SU-DHL-6 (cell line): ENCODE measurements at regions not wholly inside any gene's neighbourhood (a gene's known extent, or its start where the extent isn't known, plus 50 kb on each side); places are given as distances from the start of the nearest gene placed in this dataset.
"Not testable (repeated sequence)": the region's sequence is repeated elsewhere in the genome, so short reads cannot be mapped to it uniquely, and the experiment has no call there.

Experiments used
- EZH2phosphoT487 ChIP-seq: fragments of 200-600 bp; sonication (generic), shearing (Covaris generic); conservative IDR thresholded peaks from 2 replicates; pipeline ENCODE4 v1.6.1; 2018; ENCODE audit warnings: mild to moderate bottlenecking, antibody characterized with exemption, low read length, moderate library complexity, mixed read lengths
- TF ChIP-seq, protein P1 (sequence below): fragments of 200-600 bp; sonication (generic); IDR thresholded peaks from one replicate; pipeline ENCODE4 v1.5.1; 2017; ENCODE audit warnings: antibody characterized with exemption, mild to moderate bottlenecking, low read length, moderate library complexity; ENCODE audit not compliant: insufficient read depth, poor library complexity, severe bottlenecking

DNA sequence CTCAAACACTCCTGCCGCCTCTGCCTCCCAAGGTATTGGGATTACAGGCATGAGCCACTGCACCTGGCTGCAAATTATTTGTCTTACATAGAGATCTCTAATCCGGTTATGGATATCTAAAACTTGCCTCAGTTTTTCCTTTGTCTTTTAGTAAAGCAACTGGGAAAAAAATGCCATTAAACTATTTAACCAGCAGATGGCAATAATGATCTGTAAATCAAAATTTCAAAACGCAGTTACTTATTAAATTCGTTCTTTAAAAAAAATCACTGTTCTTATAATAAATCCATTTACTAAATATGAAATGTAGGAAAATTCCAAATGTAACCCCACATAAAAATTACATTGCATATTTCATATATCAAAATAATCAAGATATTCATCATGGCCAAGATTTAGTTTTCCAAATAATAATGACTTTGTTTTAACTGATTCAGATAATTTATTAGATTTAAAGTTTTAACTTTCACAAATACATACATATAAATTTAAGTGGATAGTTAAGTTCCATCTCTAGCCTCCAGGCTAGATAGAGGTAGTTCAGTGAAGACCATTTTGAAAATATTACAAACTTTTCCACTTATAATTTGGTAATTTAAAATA is 125.8 kb downstream of the KBTBD2 start:
- TF ChIP-seq, protein P1, sequence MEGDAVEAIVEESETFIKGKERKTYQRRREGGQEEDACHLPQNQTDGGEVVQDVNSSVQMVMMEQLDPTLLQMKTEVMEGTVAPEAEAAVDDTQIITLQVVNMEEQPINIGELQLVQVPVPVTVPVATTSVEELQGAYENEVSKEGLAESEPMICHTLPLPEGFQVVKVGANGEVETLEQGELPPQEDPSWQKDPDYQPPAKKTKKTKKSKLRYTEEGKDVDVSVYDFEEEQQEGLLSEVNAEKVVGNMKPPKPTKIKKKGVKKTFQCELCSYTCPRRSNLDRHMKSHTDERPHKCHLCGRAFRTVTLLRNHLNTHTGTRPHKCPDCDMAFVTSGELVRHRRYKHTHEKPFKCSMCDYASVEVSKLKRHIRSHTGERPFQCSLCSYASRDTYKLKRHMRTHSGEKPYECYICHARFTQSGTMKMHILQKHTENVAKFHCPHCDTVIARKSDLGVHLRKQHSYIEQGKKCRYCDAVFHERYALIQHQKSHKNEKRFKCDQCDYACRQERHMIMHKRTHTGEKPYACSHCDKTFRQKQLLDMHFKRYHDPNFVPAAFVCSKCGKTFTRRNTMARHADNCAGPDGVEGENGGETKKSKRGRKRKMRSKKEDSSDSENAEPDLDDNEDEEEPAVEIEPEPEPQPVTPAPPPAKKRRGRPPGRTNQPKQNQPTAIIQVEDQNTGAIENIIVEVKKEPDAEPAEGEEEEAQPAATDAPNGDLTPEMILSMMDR: peak; percentile 36
- TF ChIP-seq EZH2phosphoT487: not testable (repeated sequence)
